Skin epidermis (tissue), 12 donors: ENCODE measurements at regions not wholly inside any gene's neighbourhood (a gene's known extent, or its start where the extent isn't known, plus 50 kb on each side); places are given as distances from the start of the nearest gene placed in this dataset.
A peak's percentile ranks its signal among the peaks of the same experiment; 100 is the strongest.
"Not testable (repeated sequence)": the region's sequence is repeated elsewhere in the genome, so short reads cannot be mapped to it uniquely, and the experiment has no call there.

ENCODE experiments used
- H3K27ac ChIP-seq, 21 experiments: fragments of 200-600 bp; sonication (generic) in 11 of 21; one replicate each; pipeline ENCODE4 v1.5.0; 2020; ENCODE audit warnings: mild to moderate bottlenecking in 3 of 21, inconsistent platforms in 2 of 21, moderate library complexity in 2 of 21
- H3K4me3 ChIP-seq, 7 experiments: fragments of 200-600 bp; sonication (generic) in 2 of 7; one replicate each; pipeline ENCODE4 v1.5.0; 2020; ENCODE audit warnings: inconsistent platforms in 2 of 7, mild to moderate bottlenecking in 2 of 7, moderate library complexity in 1 of 7

DNA sequence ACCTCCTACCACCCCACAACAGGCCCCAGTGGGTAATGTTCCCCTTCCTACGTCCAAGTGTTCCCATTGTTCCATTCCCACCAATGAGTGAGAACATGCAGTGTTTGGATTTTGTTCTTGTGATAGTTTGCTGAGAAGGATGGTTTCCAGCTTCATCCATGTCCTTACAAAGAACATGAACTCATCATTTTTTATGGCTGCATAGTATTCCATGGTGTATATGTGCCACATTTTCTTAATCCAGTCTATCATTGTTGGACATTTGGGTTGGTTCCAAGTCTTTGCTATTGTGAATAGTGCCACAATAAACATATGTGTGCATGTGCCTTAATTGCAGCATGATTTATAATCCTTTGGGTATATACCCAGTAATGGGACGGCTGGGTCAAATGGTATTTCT is 81.6 kb downstream of the P2RY10 start:
- H3K4me3 ChIP-seq, H3K27ac ChIP-seq: not testable (repeated sequence)

DNA sequence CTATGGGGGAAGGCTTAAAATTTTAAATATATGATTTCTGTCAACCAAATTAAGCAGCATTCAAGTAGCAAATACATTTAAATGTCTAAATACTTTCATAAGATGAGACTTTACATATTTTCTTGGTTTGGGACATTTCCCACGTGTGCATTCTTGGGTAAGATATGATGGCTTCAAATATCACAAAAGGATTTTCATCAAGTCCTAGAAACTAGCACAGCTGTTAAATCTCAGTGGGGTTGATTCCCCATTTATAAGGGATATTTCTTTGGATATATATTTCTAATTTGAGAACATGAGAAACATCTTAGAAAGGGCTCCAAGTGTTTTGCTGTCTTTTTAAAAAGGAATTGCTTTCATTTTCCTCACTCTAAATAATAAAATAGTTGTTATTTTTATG is 90.2 kb downstream of the P2RY10 start:
- no peak overlapping the region for H3K27ac ChIP-seq
- no peak overlapping the region for H3K4me3 ChIP-seq

DNA sequence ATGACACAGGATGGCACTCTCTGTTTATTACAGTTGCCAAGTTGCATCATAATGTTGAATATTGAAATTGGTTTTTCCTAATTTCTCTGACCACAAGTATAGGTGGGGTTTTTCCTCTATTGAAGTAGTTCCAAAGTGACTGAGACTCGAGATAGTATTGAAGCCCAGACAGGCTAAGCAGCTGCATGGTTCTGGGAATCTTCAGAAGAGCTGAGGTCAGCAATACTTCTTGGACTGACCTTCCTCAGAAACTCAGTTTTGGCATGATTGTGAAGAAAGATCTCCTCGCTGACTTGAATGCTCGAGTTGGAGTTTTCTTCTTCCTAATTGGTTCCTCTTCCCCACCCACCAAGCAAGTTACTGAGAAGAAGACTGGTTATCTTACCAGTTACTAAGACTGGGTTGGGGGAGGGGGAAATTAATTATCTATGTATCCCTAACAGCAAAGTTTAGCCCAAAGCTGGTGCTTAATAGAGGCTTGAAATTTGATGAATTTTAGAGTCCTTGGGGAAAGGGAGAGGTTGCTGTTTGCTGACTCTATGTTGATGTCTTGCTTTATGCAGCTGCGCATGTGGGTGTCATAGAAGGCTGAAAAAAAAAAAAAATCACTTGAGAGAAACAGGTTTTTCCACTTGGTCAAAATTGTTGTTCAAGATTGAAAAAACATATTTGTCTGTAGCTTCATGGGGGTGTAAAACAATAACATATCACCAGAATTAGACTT is 91.1 kb downstream of the P2RY10 start:
- Histone ChIP-seq H3K27ac (no peak overlapping the region), H3K4me3 (no peak overlapping the region)

DNA sequence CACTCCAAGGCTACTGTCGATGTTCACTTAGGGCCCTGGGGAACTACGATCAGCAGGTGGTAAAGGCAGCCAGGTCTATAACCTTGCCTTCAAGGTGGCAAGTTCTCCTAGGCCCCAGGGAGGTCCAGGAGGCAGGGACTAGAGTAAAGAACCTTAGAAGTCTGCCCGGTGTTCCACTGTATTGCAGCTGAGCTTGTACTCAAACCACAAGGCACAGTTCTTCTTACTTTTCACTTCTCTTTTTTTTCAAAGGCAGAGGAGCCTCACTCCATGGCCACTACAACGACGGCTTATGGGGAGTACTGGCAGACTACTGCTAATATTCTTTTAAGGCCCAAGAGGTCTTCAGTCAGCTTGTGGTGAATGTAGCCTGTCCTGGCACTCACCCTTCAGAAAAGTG is 78.8 kb upstream of the GPR174 start:
- H3K4me3 ChIP-seq: no peak overlapping the region
- no peak overlapping the region for H3K27ac ChIP-seq

DNA sequence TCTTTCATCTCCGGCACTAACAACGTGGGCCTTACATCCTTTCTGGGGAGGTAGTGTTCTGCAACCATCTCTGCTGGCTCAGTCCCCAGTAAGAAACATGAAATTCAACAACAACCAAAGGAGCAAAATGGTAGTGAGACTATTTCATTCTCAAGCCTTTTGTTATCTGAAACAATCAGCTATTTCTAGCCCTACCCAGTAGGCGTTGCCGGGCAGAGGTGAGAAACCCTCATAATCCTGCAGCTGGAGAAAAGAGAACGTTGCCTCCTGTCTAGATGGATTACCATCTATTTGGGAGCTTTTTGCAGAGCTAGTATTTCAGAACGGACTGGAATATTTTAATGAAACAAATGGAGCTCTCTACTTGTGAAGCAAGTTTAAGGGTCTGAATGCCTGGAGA is 66.4 kb upstream of the GPR174 start:
- Histone ChIP-seq H3K4me3 (no peak overlapping the region), H3K27ac (no peak overlapping the region)

DNA sequence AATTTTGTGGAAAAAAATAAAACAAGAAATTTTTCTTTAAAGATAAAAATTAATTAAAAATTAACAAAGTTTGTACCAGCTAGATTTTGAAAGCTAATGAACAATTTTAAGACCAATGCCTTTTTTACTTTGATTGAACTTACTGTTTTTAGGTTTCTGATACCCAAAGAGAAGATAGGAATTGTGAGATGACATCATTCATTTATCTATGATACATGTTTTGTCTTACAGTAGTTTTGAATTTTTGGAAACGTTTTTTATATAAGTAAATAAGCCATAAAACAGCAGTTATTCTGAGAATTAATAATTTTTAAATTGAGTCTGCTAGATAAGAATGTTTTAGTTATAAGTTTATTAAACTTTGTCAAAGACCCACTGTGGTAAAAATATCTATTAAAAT is 65.0 kb upstream of the GPR174 start:
- no peak overlapping the region for H3K27ac ChIP-seq
- H3K4me3 ChIP-seq: no peak overlapping the region

DNA sequence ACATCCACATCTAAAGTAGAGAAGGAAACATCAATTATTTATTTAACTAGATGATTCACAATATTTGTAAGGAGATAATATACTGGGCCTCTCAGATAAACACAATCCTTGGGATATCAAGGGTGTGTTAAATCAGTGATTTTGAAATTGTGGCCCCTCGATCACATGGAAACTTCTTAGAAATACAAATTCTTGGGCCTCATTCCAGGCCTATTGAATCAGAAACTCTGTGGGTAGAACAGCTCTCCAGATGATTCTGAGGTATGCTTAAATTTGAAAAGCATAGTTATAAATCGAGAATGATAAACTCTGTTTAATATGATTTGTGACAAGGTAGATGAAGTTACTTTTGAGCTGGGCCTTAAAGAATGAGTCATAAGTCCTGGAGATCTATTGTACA is 64.3 kb upstream of the GPR174 start:
- H3K27ac ChIP-seq: peak overlapping the region in 1 of 21 experiments; percentile 18
- no peak overlapping the region for H3K4me3 ChIP-seq

DNA sequence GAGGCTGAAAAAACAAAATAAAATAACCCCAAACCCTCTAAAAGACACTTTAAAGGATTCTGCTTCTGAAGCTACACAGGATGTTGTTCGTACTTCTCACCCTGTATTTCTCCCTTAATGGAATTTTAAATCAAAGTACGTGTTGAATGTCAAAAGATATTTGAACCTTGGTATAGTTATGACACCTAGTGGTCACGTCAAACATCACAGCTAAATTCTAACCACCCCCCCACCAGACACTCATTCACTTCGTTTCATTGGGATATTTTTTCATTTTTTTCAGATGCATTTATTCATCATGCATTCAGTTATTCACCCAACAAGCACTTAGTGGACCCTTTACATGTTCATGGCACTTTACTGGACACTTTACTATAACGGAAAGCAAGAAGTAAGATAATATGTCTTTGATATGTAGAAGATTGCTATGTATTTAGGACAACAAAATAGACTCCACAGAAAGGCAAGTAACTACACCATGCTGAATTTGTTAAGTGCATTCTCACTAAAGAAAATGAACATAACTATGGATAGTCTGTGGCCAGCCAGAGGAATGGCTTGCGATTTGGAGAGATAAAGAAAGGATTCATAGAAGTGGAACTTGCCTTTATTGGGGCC is 62.5 kb upstream of the GPR174 start:
- no peak overlapping the region for H3K4me3 ChIP-seq
- H3K27ac ChIP-seq: peak overlapping the region in 1 of 21 experiments; percentile 63

DNA sequence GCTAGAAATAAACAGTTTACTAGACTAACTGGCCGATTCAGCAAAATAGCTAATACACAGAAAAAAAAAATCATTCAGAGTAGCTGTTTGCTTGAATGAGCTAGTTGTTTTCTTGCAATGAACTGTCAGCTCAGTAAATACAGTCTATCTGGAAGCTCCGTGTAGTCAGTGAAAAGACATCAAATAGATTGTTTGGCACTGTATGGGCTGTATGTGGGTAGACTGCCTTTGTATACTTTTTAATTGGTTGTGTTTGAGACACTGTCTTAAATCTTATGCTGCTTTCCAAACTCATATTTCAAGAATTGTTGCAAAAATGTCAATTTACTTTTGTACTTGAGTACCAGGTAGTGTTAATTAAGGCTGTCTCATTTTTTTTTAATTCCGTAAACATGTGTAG is 61.6 kb upstream of the GPR174 start:
- Histone ChIP-seq H3K27ac (peak overlapping the region in 2 of 21 experiments; percentile 2 to 36), H3K4me3 (no peak overlapping the region)

DNA sequence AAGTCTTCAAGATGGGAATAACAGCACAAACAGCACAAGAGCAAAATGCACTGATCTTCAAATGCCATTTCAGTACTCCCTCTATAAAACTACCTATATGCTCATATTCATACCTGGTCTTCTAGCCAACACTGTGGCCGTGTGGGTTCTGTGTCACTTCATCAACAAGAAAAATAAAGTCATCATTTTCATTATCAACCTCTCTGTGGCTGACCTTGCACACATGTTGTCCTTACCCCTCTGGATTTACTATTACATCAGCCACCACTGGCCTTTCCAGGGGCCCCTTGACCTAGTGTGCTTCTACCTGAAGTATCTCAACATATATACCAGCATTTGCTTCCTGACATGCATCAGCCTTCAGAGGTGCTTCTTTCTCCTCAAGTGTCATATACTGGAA is 59.6 kb upstream of the GPR174 start:
- Histone ChIP-seq H3K4me3 (no peak overlapping the region), H3K27ac (no peak overlapping the region)

DNA sequence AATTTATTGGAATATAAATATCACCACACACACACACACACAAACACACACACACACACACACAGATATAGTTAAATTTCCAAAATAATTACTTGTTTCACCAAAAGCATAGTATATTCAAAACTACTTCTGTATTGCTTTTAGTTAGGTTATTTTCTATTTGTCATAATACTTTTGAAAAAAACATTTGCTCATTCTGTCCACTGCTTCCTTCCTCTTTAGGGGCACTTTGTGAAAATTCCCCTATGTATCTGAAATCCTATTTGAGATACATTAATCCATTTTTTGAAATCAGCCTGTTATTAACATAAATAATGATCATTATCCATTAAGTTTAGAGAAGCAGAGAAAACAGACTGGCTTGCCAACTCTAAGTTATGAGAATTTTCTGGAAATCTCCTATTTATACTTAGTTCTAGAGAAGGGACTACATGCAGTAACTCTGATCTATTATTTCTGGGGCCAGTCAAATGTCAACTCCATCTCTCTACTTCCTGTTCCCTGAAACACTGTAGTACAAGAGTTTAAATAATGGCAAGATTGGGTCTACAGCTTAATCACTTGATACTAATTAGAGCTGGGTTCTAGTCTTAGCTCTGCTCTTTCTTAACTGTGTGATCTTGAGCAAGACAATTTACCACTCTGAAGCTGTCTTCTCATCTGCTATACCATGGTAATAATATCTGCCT is 54.4 kb upstream of the GPR174 start:
- Histone ChIP-seq H3K4me3 (no peak overlapping the region), H3K27ac (peak overlapping the region in 2 of 21 experiments; percentile 20 to 21)

DNA sequence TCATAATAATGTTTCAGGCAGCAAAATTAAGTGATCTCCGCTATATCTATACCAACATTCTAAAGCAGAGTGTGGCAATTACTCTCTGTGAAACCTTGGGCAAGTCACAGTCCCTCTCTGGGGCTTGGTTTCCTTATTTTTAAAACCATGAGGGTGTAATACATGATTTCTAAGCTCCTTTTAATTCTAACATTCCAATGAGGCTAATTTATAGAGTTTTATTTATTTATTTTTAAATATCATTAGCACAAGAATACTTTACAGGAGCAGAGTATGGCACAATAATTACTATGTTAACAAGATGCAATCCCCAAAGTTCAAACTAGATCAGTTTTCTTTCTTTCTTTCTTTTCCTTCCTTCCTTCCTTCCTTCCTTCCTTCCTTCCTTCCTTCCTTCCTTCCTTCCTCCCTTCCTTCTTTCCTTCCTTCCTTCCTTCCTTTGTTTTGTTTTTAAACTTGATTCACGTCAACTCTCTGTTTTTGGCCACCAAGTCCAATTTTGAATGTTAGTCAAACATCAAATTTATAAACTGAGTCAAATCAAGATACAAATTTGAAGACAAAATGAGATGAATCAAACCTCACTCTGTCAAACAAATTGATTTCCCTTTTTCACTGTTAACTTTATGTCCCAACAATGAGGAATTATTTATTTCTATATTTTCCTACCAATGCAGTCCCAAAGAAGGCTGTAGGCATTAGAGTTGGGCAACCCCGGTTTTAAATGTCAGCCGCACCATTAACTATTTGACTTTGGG is 50.2 kb upstream of the GPR174 start:
- Histone ChIP-seq H3K27ac (no peak overlapping the region), H3K4me3 (no peak overlapping the region)
